Left lung (tissue), 4 donors: ENCODE measurements at regions not wholly inside any gene's neighbourhood (a gene's known extent, or its start where the extent isn't known, plus 50 kb on each side); places are given as distances from the start of the nearest gene placed in this dataset.

ENCODE experiments used
- ATAC-seq: fragments of 200-7000 bp; cut with Tn5 transposase; one replicate; pipeline ENCODE4 v1.9.1; 2020; ENCODE audit warnings: moderate library complexity
- DNase-seq, 4 donors: peaks; one replicate each; pipeline ENCODE4 v3.0.0-alpha.2; 2013 to 2020
- H3K27ac ChIP-seq, 2 donors: fragments of 200-600 bp; sonication (generic) in 1 of 2; one replicate each; pipeline versions ENCODE4 v1.5.0 to v1.8.0; 2020 to 2021
- H3K27me3 ChIP-seq, 2 donors: fragments of 200-600 bp; sonication (generic) in 1 of 2; one replicate each; pipeline versions ENCODE4 v1.5.0 to v1.8.0; 2020 to 2021
- H3K36me3 ChIP-seq, 2 donors: fragments of 200-600 bp; sonication (generic) in 1 of 2; one replicate each; pipeline versions ENCODE4 v1.5.0 to v1.8.0; 2020 to 2021
- H3K4me1 ChIP-seq, 2 donors: fragments of 200-600 bp; one replicate each; pipeline ENCODE4 v1.8.0; 2021
- H3K4me3 ChIP-seq, 2 donors: fragments of 200-600 bp; sonication (generic) in 1 of 2; one replicate each; pipeline versions ENCODE4 v1.5.0 to v1.8.0; 2020 to 2021; ENCODE audit warnings: mild to moderate bottlenecking in 1 of 2
- H3K9me3 ChIP-seq, 2 donors: fragments of 200-600 bp; sonication (generic) in 1 of 2; one replicate each; pipeline versions ENCODE4 v1.5.0 to v1.8.0; 2020 to 2021
- CTCF ChIP-seq, 2 donors: fragments of 200-600 bp; sonication (generic) in 1 of 2; IDR thresholded peaks; one replicate each; pipeline versions ENCODE4 v1.5.0 to v1.8.0; 2021; ENCODE audit warnings: antibody characterized with exemption in 2 of 2
- intact Hi-C, 2 donors: fragments of 100-400 bp; cut with DNase I; formaldehyde crosslinking; loops; one replicate each; pipeline versions ENCODE4 v1.11.2 to v1.14.2; 2022
- donor health status: DM: no; HTN: yes; CAD: no.
- donor health status: DM: no; HTN: no; CAD: no.

DNA sequence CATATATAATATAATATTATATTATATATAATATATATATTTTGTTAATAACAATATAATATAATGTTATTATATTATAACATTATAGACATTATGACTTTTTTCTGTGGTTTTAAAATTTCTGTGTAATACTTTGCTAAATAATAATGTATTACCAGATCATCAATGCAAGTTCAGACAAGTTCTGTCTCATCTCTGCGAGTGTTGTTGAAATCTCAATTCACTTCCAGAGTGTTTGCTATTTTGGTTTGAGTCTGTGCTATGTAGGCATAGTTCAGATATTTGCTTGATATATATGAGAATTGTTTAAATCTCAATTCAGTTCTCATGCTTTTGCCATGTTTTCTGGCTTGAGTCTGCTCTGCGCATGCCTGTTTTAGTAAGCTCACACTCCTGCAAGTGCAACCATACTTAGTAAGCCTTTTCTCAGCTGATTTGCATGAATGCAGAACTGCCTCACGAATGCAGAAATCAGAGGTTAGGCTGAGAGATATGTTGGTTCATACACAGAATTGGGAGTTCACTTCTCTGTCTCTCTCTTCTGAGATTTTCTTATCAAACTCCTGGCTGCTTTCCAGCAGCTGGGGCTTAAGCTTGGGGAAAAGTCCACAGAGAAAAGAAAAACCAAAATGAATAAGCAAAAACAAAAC lies 830.2 kb upstream of the SORCS1 start:
- no peaks in the 10 kb centered on the region for H3K9me3 ChIP-seq
- H3K27me3 ChIP-seq: no peaks in the 10 kb centered on the region
- intact Hi-C loops: no loop called here
- DNase-seq: no peak
- H3K36me3 ChIP-seq: no peaks in the 10 kb centered on the region
- H3K4me3 ChIP-seq: no peak overlapping the region
- H3K27ac ChIP-seq: no peak overlapping the region
- TF ChIP-seq CTCF (IDR thresholded peaks at IDR 0.05): no peak
- no peak for ATAC-seq
- H3K4me1 ChIP-seq: no peaks in the 10 kb centered on the region

GRCh38 chr10:107986571-107986970 lies 822.1 kb upstream of the SORCS1 start:
- intact Hi-C loops: no loop called here
- Histone ChIP-seq H3K27me3 (no peaks in the 10 kb centered on the region), H3K4me3 (no peak overlapping the region), H3K27ac (no peak overlapping the region), H3K9me3 (no peaks in the 10 kb centered on the region), H3K4me1 (no peaks in the 10 kb centered on the region), H3K36me3 (no peaks in the 10 kb centered on the region)
- no peak for TF ChIP-seq CTCF (IDR thresholded peaks at IDR 0.05)
- ATAC-seq: no peak
- no peak for DNase-seq

DNA sequence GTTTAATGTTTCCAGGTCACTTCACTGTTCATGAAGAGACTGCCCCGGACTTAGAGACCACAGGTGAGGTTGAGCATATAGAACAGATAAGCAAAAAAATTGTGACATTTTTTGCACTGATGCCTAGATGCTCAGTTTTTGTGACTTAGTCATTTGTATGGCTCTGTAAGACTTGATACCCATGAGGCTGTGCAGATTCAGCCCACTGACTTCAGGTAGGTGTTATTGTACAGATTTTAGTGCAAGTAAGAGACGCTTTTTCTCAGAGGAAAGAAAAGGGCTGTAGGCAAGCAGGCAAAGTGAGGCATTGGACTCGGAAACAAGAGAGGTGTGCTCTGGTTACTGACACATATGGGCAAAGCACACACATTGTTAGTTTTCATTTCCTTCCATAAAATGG lies 820.1 kb upstream of the SORCS1 start:
- Histone ChIP-seq H3K27ac (no peak overlapping the region), H3K27me3 (no peaks in the 10 kb centered on the region), H3K36me3 (no peaks in the 10 kb centered on the region), H3K4me3 (no peak overlapping the region), H3K9me3 (no peaks in the 10 kb centered on the region), H3K4me1 (no peaks in the 10 kb centered on the region)
- no peak for TF ChIP-seq CTCF (IDR thresholded peaks at IDR 0.05)
- intact Hi-C loops: no loop called here
- ATAC-seq: no peak
- no peak for DNase-seq

DNA sequence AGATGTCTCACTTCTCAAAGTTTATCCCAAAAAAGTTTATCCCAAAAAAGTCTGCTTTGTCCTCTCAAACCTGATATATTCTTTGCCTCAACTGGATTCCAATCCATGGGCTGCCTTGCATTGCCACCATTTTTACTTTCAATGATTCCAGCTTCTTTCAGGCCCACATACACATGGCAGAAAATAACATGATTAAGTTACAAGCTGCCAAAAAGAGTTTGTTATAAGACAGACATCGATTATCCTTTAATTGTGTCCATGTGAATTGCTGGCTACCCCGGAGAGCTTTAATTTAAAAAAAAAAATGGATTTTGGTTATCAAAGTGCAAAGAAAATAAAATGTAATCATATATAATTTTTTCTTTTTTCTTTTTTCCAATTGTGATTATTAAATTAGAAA lies 819.6 kb upstream of the SORCS1 start:
- Histone ChIP-seq H3K4me3 (no peak overlapping the region), H3K27ac (no peak overlapping the region), H3K4me1 (no peaks in the 10 kb centered on the region), H3K36me3 (no peaks in the 10 kb centered on the region), H3K9me3 (no peaks in the 10 kb centered on the region), H3K27me3 (no peaks in the 10 kb centered on the region)
- no peak for TF ChIP-seq CTCF (IDR thresholded peaks at IDR 0.05)
- intact Hi-C loops: no loop called here
- DNase-seq: no peak
- no peak for ATAC-seq

DNA sequence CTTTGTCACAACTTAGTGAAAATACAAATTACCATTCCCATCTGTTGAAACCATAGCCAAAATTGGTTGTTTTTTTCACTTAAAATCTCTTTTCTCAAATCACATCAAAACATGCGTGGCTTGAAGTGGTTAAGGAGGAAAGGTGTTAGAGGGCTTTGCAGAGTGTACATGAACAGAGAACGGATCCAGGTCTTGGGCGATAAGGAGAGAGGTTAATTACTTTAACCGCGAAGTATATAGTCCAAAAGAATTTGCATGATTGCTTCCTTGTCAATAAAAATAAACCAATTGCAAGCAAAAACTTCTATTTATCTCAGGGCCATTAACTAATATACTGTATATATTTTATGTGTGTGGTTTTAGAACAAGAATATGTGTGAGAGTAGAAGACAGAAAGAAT lies 813.9 kb upstream of the SORCS1 start:
- no peak overlapping the region for H3K4me3 ChIP-seq
- H3K9me3 ChIP-seq: peaks cover 0 to 13% of the 10 kb centered on the region in 2 donors
- H3K36me3 ChIP-seq: no peaks in the 10 kb centered on the region
- DNase-seq (no peak), ATAC-seq (no peak)
- intact Hi-C loops: no loop called here
- H3K27ac ChIP-seq: no peak overlapping the region
- no peak for TF ChIP-seq CTCF (IDR thresholded peaks at IDR 0.05)
- no peaks in the 10 kb centered on the region for H3K4me1 ChIP-seq
- H3K27me3 ChIP-seq: no peaks in the 10 kb centered on the region
